Mesenchymal stem cell (in vitro differentiated cells and primary cell): ENCODE measurements at regions not wholly inside any gene's neighbourhood (a gene's known extent, or its start where the extent isn't known, plus 50 kb on each side); places are given as distances from the start of the nearest gene placed in this dataset.

ENCODE experiments used
- DNase-seq: peaks from one replicate; pipeline ENCODE4 v3.0.0-alpha.2; 2013
- H2AFZ ChIP-seq: one replicate; pipeline ENCODE4 v1.6.1; 2013; ENCODE audit warnings: low read depth, mild to moderate bottlenecking, control low read depth, inconsistent platforms, low read length, moderate library complexity
- H2AK5ac ChIP-seq: 2 replicates; pipeline ENCODE4 v1.6.1; 2013; ENCODE audit warnings: low read length, moderate library complexity, mild to moderate bottlenecking, inconsistent platforms; ENCODE audit not compliant: severe bottlenecking
- H2BK120ac ChIP-seq: one replicate; pipeline ENCODE4 v1.6.1; 2013; ENCODE audit warnings: low read depth, mild to moderate bottlenecking, inconsistent platforms, low read length, moderate library complexity
- H2BK12ac ChIP-seq, 2 experiments: one replicate each; pipeline ENCODE4 v1.6.1; 2013; ENCODE audit warnings: inconsistent platforms in 2 of 2, low read length in 2 of 2, mild to moderate bottlenecking in 2 of 2, moderate library complexity in 2 of 2, control low read depth in 1 of 2
- H2BK15ac ChIP-seq: one replicate; pipeline ENCODE4 v1.6.1; 2013; ENCODE audit warnings: mild to moderate bottlenecking, low read depth, inconsistent platforms; ENCODE audit not compliant: poor library complexity, severe bottlenecking
- H2BK5ac ChIP-seq: 2 replicates; pipeline ENCODE4 v1.6.1; 2013; ENCODE audit warnings: low read depth, mild to moderate bottlenecking, low read length, control low read depth, inconsistent platforms; ENCODE audit not compliant: poor library complexity, severe bottlenecking
- H3K14ac ChIP-seq, 2 experiments: one replicate each; pipeline ENCODE4 v1.6.1; 2013; ENCODE audit warnings: inconsistent platforms in 2 of 2, low read length in 2 of 2, control low read depth in 1 of 2, mild to moderate bottlenecking in 1 of 2, moderate library complexity in 1 of 2
- H3K18ac ChIP-seq, 2 experiments: one replicate each; pipeline ENCODE4 v1.6.1; 2013; ENCODE audit warnings: inconsistent platforms in 2 of 2, low read length in 2 of 2, control low read depth in 1 of 2, low read depth in 1 of 2, mild to moderate bottlenecking in 1 of 2
- H3K23ac ChIP-seq, 2 experiments: one replicate each; pipeline ENCODE4 v1.6.1; 2013; ENCODE audit warnings: inconsistent platforms in 2 of 2, low read length in 2 of 2, mild to moderate bottlenecking in 2 of 2, moderate library complexity in 2 of 2, control low read depth in 1 of 2
- H3K27ac ChIP-seq: 2 replicates; pipeline ENCODE4 v1.5.1; 2013; ENCODE audit warnings: mild to moderate bottlenecking, moderate library complexity, low read length, control low read depth, inconsistent platforms; ENCODE audit not compliant: poor library complexity, severe bottlenecking
- H3K27me3 ChIP-seq, 2 experiments: 2 replicates each; pipeline versions ENCODE4 v1.6.1 to v1.7.0; 2013; ENCODE audit warnings: low read length in 2 of 2, mild to moderate bottlenecking in 2 of 2, moderate library complexity in 2 of 2, control low read depth in 1 of 2, inconsistent platforms in 1 of 2; ENCODE audit not compliant: control insufficient read depth in 1 of 2, insufficient read depth in 1 of 2
- H3K36me3 ChIP-seq, 2 experiments: 2 replicates each; pipeline versions ENCODE4 v1.6.1 to v1.7.0; 2013; ENCODE audit warnings: low read length in 2 of 2, control low read depth in 1 of 2, inconsistent platforms in 1 of 2, low read depth in 1 of 2, mild to moderate bottlenecking in 1 of 2; ENCODE audit not compliant: insufficient read depth in 2 of 2, control insufficient read depth in 1 of 2
- H3K4ac ChIP-seq, 2 experiments: one replicate each; pipeline ENCODE4 v1.6.1; 2013; ENCODE audit warnings: inconsistent platforms in 2 of 2, low read length in 2 of 2, mild to moderate bottlenecking in 2 of 2, moderate library complexity in 2 of 2, control low read depth in 1 of 2, low read depth in 1 of 2
- H3K4me1 ChIP-seq: 2 replicates; pipeline ENCODE4 v1.6.1; 2013; ENCODE audit warnings: low read depth, low read length, control low read depth; ENCODE audit not compliant: control insufficient read depth, insufficient read depth
- H3K4me2 ChIP-seq: 2 replicates; pipeline ENCODE4 v1.6.1; 2013; ENCODE audit warnings: low read length, mild to moderate bottlenecking, inconsistent platforms; ENCODE audit not compliant: poor library complexity, severe bottlenecking
- H3K4me3 ChIP-seq, 2 experiments: 2 replicates each; pipeline versions ENCODE4 v1.5.1 to v1.7.0; 2013; ENCODE audit warnings: low read length in 2 of 2, mild to moderate bottlenecking in 2 of 2, control low read depth in 1 of 2, low read depth in 1 of 2; ENCODE audit not compliant: insufficient read depth in 1 of 2
- H3K79me1 ChIP-seq: replicated peaks from 2 replicates; pipeline ENCODE4 v1.6.1; 2013; ENCODE audit warnings: mild to moderate bottlenecking, control low read depth, low read length, inconsistent platforms; ENCODE audit not compliant: poor library complexity, severe bottlenecking
- H3K9ac ChIP-seq: 2 replicates; pipeline ENCODE4 v1.7.0; 2013; ENCODE audit warnings: mild to moderate bottlenecking, low read length, moderate library complexity
- H3K9me3 ChIP-seq: 2 replicates; pipeline ENCODE4 v1.7.0; 2013; ENCODE audit warnings: mild to moderate bottlenecking, low read length; ENCODE audit not compliant: control insufficient read depth
- H4K8ac ChIP-seq: one replicate; pipeline ENCODE4 v1.6.1; 2013; ENCODE audit warnings: inconsistent platforms, mild to moderate bottlenecking, low read length, moderate library complexity
- H4K91ac ChIP-seq: one replicate; pipeline ENCODE4 v1.6.1; 2013; ENCODE audit warnings: mild to moderate bottlenecking, low read length, inconsistent platforms
- WGBS: methylation state at CpG from one replicate; pipeline ENCODE4 v1.1.7; 2013; ENCODE audit warnings: mixed read lengths; 5-methylcytosine and 5-hydroxymethylcytosine counted together

- Histone ChIP-seq H3K4me2 (no peak overlapping the region), H2AFZ (no peak overlapping the region), H3K4me3 (no peak overlapping the region), H3K36me3 (no peaks in the 10 kb centered on the region), H3K9me3 (no peaks in the 10 kb centered on the region), H4K91ac (no peak overlapping the region), H2BK120ac (no peak overlapping the region), H3K79me1 (no peaks in the 10 kb centered on the region), H2AK5ac (no peak overlapping the region), H3K27ac (no peak overlapping the region), H3K23ac (no peak overlapping the region), H2BK5ac (no peak overlapping the region), H2BK15ac (no peak overlapping the region), H3K18ac (no peak overlapping the region), H3K9ac (no peak overlapping the region), H3K27me3 (peaks cover 0 to 38% of the 10 kb centered on the region in 2 experiments), H3K4me1 (no peaks in the 10 kb centered on the region), H3K14ac (no peak overlapping the region), H3K4ac (no peak overlapping the region), H2BK12ac (no peak overlapping the region), H4K8ac (no peak overlapping the region)
- WGBS: 69% methylated on average over 7 of the region's 7 CpGs
- DNase-seq: no peak
Observed at GRCh38 chr11:116515664-116516184, 257.1 kb downstream of the BUD13 start.

GRCh38 chr11:116513894-116514293 is 258.9 kb downstream of the BUD13 start:
- Histone ChIP-seq H3K27me3 (peaks cover 0 to 47% of the 10 kb centered on the region in 2 experiments), H3K9me3 (no peaks in the 10 kb centered on the region), H2BK12ac (no peak overlapping the region), H3K4ac (no peak overlapping the region), H3K27ac (no peak overlapping the region), H4K91ac (no peak overlapping the region), H3K4me1 (no peaks in the 10 kb centered on the region), H2AFZ (no peak overlapping the region), H3K4me3 (no peak overlapping the region), H3K36me3 (no peaks in the 10 kb centered on the region), H2BK120ac (no peak overlapping the region), H3K23ac (no peak overlapping the region), H2BK15ac (no peak overlapping the region), H3K14ac (no peak overlapping the region), H2AK5ac (no peak overlapping the region), H4K8ac (no peak overlapping the region), H3K4me2 (no peak overlapping the region), H3K79me1 (no peaks in the 10 kb centered on the region), H2BK5ac (no peak overlapping the region), H3K18ac (no peak overlapping the region), H3K9ac (no peak overlapping the region)
- DNase-seq: no peak
- WGBS: 59% methylated on average over 5 of the region's 8 CpGs

DNA sequence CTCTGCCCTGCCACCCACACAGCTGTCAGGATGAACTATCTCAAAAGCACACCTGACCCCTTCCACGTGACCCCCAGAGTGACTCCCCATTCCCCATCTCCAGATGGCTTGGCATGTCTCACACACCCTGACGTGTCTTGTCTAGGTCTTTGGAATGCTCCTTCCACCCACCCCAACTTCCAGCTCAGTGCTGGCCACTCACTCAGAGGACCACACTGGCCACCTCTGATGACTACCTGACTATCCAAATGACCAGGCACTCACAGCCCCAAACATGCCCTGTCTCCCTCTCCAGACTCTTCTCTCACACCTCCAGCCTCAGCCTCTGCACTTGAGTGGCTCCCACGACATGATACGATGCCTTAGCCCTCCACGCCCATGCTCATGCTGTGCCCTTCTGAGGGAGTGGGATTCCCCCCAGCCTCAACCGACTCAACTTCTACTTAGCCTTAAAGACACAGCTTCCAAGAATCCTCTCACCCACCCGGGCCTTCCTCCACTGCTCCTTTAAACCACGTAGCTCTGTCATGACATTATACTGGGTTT is 259.4 kb downstream of the BUD13 start:
- no peaks in the 10 kb centered on the region for H3K4me1 ChIP-seq
- peaks cover 0 to 50% of the 10 kb centered on the region in 2 experiments for H3K27me3 ChIP-seq
- no peak overlapping the region for H2AK5ac ChIP-seq
- WGBS: 54% methylated on average over 8 of the region's 8 CpGs
- no peak overlapping the region for H2BK120ac ChIP-seq
- no peak for DNase-seq
- no peak overlapping the region for H4K8ac ChIP-seq
- no peaks in the 10 kb centered on the region for H3K9me3 ChIP-seq
- no peaks in the 10 kb centered on the region for H3K79me1 ChIP-seq
- H3K36me3 ChIP-seq: no peaks in the 10 kb centered on the region
- no peak overlapping the region for H2BK15ac ChIP-seq
- H2AFZ ChIP-seq: no peak overlapping the region
- no peak overlapping the region for H3K23ac ChIP-seq
- H3K18ac ChIP-seq: no peak overlapping the region
- H2BK5ac ChIP-seq: no peak overlapping the region
- no peak overlapping the region for H4K91ac ChIP-seq
- H3K9ac ChIP-seq: no peak overlapping the region
- no peak overlapping the region for H3K4me2 ChIP-seq
- H3K4ac ChIP-seq: no peak overlapping the region
- no peak overlapping the region for H3K4me3 ChIP-seq
- H3K27ac ChIP-seq: no peak overlapping the region
- H3K14ac ChIP-seq: no peak overlapping the region
- H2BK12ac ChIP-seq: no peak overlapping the region

- no peak overlapping the region for H3K18ac ChIP-seq
- 81% methylated on average over 2 of the region's 2 CpGs for WGBS
- no peak overlapping the region for H3K27ac ChIP-seq
- H3K14ac ChIP-seq: no peak overlapping the region
- peaks cover 0 to 55% of the 10 kb centered on the region in 2 experiments for H3K27me3 ChIP-seq
- no peaks in the 10 kb centered on the region for H3K36me3 ChIP-seq
- H3K23ac ChIP-seq: no peak overlapping the region
- H3K4me1 ChIP-seq: no peaks in the 10 kb centered on the region
- no peak overlapping the region for H2BK15ac ChIP-seq
- H4K8ac ChIP-seq: no peak overlapping the region
- no peak overlapping the region for H3K4ac ChIP-seq
- no peak overlapping the region for H2AFZ ChIP-seq
- H2BK12ac ChIP-seq: no peak overlapping the region
- H3K9me3 ChIP-seq: no peaks in the 10 kb centered on the region
- H2BK5ac ChIP-seq: no peak overlapping the region
- no peak overlapping the region for H4K91ac ChIP-seq
- H3K79me1 ChIP-seq: no peaks in the 10 kb centered on the region
- no peak overlapping the region for H2AK5ac ChIP-seq
- no peak for DNase-seq
- no peak overlapping the region for H3K9ac ChIP-seq
- H3K4me2 ChIP-seq: no peak overlapping the region
- no peak overlapping the region for H3K4me3 ChIP-seq
- no peak overlapping the region for H2BK120ac ChIP-seq
Observed at GRCh38 chr11:116512841-116513240, 259.9 kb downstream of the BUD13 start.
